Left lung (tissue), 4 donors: ENCODE measurements at regions not wholly inside any gene's neighbourhood (a gene's known extent, or its start where the extent isn't known, plus 50 kb on each side); places are given as distances from the start of the nearest gene placed in this dataset.

ENCODE experiments used
- ATAC-seq: fragments of 200-7000 bp; cut with Tn5 transposase; one replicate; pipeline ENCODE4 v1.9.1; 2020; ENCODE audit warnings: moderate library complexity
- DNase-seq, 4 donors: peaks; one replicate each; pipeline ENCODE4 v3.0.0-alpha.2; 2013 to 2020
- H3K27ac ChIP-seq, 2 donors: fragments of 200-600 bp; sonication (generic) in 1 of 2; one replicate each; pipeline versions ENCODE4 v1.5.0 to v1.8.0; 2020 to 2021
- H3K27me3 ChIP-seq, 2 donors: fragments of 200-600 bp; sonication (generic) in 1 of 2; one replicate each; pipeline versions ENCODE4 v1.5.0 to v1.8.0; 2020 to 2021
- H3K36me3 ChIP-seq, 2 donors: fragments of 200-600 bp; sonication (generic) in 1 of 2; one replicate each; pipeline versions ENCODE4 v1.5.0 to v1.8.0; 2020 to 2021
- H3K4me1 ChIP-seq, 2 donors: fragments of 200-600 bp; one replicate each; pipeline ENCODE4 v1.8.0; 2021
- H3K4me3 ChIP-seq, 2 donors: fragments of 200-600 bp; sonication (generic) in 1 of 2; one replicate each; pipeline versions ENCODE4 v1.5.0 to v1.8.0; 2020 to 2021; ENCODE audit warnings: mild to moderate bottlenecking in 1 of 2
- H3K9me3 ChIP-seq, 2 donors: fragments of 200-600 bp; sonication (generic) in 1 of 2; one replicate each; pipeline versions ENCODE4 v1.5.0 to v1.8.0; 2020 to 2021
- intact Hi-C, 2 donors: fragments of 100-400 bp; cut with DNase I; formaldehyde crosslinking; loops; one replicate each; pipeline versions ENCODE4 v1.11.2 to v1.14.2; 2022
- TF ChIP-seq, protein P1 (sequence below), 2 donors: fragments of 200-600 bp; sonication (generic) in 1 of 2; IDR thresholded peaks; one replicate each; pipeline versions ENCODE4 v1.5.0 to v1.8.0; 2021; ENCODE audit warnings: antibody characterized with exemption in 2 of 2
- donor health status: DM: no; HTN: yes; CAD: no.
- donor health status: DM: no; HTN: no; CAD: no.

DNA sequence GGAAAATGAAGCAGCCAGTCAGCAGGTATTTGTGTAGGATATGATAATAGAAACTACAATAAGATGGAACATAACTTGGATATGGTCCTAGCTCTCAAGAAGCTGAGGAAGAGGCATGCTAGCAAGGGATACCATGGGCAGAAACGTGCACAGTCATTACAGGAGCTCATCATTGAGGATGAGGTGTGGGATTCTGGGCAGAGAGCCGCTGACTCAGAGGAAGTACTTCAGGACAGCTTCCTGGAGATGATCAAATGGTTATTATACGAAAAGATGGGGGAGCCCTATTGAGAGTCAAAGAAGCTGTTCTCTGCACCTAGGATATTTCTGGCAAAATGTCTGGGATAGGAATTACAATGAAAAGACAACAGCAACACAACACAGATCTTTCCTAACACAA is 116.0 kb upstream of the PDE5A start:
- ATAC-seq (no peak), DNase-seq (no peak)
- intact Hi-C loops = no loop called here
- no peaks in the 10 kb centered on the region for H3K27me3 ChIP-seq
- H3K4me3 ChIP-seq = no peak overlapping the region
- H3K4me1 ChIP-seq = no peaks in the 10 kb centered on the region
- no peaks in the 10 kb centered on the region for H3K9me3 ChIP-seq
- TF ChIP-seq, protein P1, sequence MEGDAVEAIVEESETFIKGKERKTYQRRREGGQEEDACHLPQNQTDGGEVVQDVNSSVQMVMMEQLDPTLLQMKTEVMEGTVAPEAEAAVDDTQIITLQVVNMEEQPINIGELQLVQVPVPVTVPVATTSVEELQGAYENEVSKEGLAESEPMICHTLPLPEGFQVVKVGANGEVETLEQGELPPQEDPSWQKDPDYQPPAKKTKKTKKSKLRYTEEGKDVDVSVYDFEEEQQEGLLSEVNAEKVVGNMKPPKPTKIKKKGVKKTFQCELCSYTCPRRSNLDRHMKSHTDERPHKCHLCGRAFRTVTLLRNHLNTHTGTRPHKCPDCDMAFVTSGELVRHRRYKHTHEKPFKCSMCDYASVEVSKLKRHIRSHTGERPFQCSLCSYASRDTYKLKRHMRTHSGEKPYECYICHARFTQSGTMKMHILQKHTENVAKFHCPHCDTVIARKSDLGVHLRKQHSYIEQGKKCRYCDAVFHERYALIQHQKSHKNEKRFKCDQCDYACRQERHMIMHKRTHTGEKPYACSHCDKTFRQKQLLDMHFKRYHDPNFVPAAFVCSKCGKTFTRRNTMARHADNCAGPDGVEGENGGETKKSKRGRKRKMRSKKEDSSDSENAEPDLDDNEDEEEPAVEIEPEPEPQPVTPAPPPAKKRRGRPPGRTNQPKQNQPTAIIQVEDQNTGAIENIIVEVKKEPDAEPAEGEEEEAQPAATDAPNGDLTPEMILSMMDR (IDR thresholded peaks at IDR 0.05) = no peak
- H3K27ac ChIP-seq = no peak overlapping the region
- H3K36me3 ChIP-seq = no peaks in the 10 kb centered on the region

DNA sequence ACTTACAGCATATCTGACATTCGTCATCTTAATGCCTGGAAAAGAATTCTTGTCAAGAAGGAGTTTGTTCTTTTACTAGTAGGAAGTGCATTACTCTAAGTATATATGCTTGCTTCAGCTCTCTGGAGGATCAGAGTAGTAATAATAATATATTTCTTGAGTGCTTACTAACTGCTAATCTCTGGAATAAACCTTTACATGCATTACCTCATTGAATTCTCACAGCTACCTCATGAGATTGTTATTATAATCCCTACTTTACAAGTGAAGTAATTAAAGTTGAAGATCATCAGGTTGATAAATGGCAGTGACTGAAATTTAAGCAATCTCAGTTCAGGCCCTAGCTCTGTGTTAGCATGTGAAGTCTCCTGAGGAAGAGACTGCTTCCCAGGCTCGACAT is 115.0 kb upstream of the PDE5A start:
- TF ChIP-seq, protein P1 (IDR thresholded peaks at IDR 0.05) = no peak
- H3K27ac ChIP-seq = no peak overlapping the region
- no peaks in the 10 kb centered on the region for H3K36me3 ChIP-seq
- H3K4me1 ChIP-seq = no peaks in the 10 kb centered on the region
- no peak overlapping the region for H3K4me3 ChIP-seq
- DNase-seq (no peak), ATAC-seq (no peak)
- no peaks in the 10 kb centered on the region for H3K27me3 ChIP-seq
- H3K9me3 ChIP-seq = no peaks in the 10 kb centered on the region
- intact Hi-C loops = no loop called here

DNA sequence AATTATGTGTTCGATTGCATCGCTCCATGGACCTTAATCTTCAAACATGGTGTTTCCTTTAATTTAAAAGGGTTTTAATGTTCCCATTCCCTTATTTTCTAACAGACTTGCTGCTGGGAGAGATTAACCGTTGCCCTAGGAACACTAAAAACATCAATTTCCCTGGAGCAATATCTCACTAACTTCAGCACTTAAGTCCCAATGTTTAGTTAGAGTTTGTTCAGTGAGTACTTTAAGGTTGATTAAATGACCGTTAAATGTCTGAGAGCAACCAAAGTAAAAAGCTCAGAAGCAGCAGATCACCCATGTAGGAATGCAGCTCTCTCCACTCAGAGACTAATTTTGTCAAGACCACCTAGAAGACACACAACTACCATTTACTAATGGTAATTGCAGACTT is 111.2 kb upstream of the PDE5A start:
- Histone ChIP-seq H3K4me3 (no peak overlapping the region), H3K27me3 (no peaks in the 10 kb centered on the region), H3K36me3 (no peaks in the 10 kb centered on the region), H3K4me1 (no peaks in the 10 kb centered on the region), H3K27ac (no peak overlapping the region), H3K9me3 (no peaks in the 10 kb centered on the region)
- no peak for ATAC-seq
- TF ChIP-seq, protein P1 (IDR thresholded peaks at IDR 0.05) = no peak
- intact Hi-C loops = no loop called here
- DNase-seq = no peak

- H3K27me3 ChIP-seq = no peaks in the 10 kb centered on the region
- ATAC-seq (no peak), DNase-seq (no peak)
- H3K36me3 ChIP-seq = no peaks in the 10 kb centered on the region
- no peaks in the 10 kb centered on the region for H3K9me3 ChIP-seq
- no peaks in the 10 kb centered on the region for H3K4me1 ChIP-seq
- intact Hi-C loops = no loop called here
- TF ChIP-seq, protein P1 (IDR thresholded peaks at IDR 0.05) = no peak
- H3K27ac ChIP-seq = no peak overlapping the region
- no peak overlapping the region for H3K4me3 ChIP-seq
These were observed 110.3 kb upstream of the PDE5A start for GRCh38 chr4:119738901-119739300.

- Histone ChIP-seq H3K27ac (no peak overlapping the region), H3K9me3 (no peaks in the 10 kb centered on the region), H3K4me1 (peaks cover 0 to under 1% of the 10 kb centered on the region in 2 donors), H3K27me3 (no peaks in the 10 kb centered on the region), H3K4me3 (no peak overlapping the region), H3K36me3 (no peaks in the 10 kb centered on the region)
- DNase-seq = no peak
- no peak for ATAC-seq
- intact Hi-C loops = no loop called here
- TF ChIP-seq, protein P1 (IDR thresholded peaks at IDR 0.05) = no peak
These were observed 108.0 kb upstream of the PDE5A start for GRCh38 chr4:119736559-119736958.
